ENCODE measurements at regions not wholly inside any gene's neighbourhood (a gene's known extent, or its start where the extent isn't known, plus 50 kb on each side); places are given as distances from the start of the nearest gene placed in this dataset.
"Not testable (repeated sequence)": the region's sequence is repeated elsewhere in the genome, so short reads cannot be mapped to it uniquely, and the experiment has no call there.

DNA sequence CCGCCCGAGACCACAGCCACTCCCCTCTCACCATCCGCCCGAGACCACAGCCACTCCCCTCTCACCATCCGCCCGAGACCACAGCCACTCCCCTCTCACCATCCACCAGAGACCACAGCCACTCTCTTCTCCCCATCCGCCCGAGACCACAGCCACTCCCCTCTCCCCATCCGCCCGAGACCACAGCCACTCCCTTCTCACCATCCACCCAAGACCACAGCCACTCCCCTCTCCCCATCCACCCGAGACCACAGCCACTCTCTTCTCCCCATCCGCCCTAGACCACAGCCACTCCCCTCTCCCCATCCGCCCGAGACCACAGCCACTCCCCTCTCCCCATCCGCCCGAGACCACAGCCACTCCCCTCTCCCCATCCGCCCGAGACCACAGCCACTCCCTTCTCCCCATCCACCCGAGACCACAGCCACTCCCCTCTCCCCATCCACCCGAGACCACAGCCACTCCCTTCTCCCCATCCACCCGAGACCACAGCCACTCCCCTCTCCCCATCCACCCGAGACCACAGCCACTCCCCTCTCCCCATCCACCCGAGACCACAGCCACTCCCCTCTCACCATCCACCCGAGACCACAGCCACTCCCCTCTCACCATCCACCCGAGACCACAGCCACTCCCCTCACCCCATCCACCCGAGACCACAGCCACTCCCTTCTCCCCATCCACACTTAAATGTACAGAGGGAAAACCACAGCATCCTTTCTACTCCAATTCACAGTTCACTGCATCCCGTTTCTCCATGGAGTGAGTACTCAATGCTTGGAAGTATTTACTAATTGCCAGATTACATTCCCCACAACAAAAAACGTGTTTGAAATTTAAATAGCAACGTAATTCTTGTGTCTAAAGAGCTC lies 83.5 kb upstream of the SFSWAP start:
- in situ Hi-C loops (cut with MboI; ENCODE audit: low pct_unique_long_range_greater_than_20kb in 2 of 9, low sequenced_read_pairs in 9 of 9, unreplicated experiment in 9 of 9) = loop anchor here in 4 of 9 experiments (10.0 kb wide), 1 partner anchor 283 kb away; no protein-coding TSS in a partner anchor
- 0 to 25% (median 8%) methylated on average over 1 to 3 of the region's 29 CpGs; no CpG with 5 or more reads in 3 of the 10 experiments for WGBS, 10 experiments
- H3K4me3 ChIP-seq = not testable (repeated sequence)

GRCh38 chr12:131628023-131628740 lies 82.7 kb upstream of the SFSWAP start:
- ATAC-seq (replicated peaks in 6 of 8) = peak in 1 of 8 experiments; percentile 84

More for the DNA sequence above, 83.5 kb upstream of the SFSWAP start:
- H3K27ac ChIP-seq; ATAC-seq (replicated peaks in 6 of 8); H3K4me1 ChIP-seq (replicated peaks in 1 of 2): not testable (repeated sequence)

DNA sequence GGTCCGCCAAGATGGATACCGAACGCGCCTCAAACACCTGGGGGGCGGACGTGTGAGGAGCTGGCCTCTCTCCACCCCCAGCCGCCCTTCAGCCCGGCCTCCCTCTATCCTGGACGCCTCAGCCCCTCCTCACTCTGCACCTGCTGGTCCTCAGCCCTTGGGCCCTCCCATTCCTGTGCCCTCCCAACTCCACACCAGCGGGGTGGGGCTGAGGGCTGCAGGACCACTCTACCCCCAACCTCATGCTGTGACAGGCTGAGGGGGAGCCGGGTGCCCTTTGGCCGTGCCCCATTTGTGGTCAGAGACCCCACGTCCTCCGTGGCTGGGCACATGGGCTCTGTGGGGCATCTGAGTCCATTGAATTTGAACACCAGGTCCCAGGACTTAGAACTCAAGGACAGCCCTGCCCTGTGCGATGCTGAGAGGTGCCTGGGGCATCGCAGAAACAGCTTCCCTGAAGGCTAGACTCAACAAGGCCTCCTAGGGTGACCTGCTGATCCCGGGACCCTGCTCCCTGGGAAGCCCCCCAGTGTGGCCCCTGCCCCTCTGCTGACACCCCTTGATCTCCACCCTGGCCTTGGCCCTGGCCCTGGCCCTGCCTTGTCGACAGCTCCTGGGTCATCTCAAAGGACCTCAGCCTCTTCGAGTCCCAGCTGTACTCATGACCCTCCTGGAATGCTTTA lies 82.0 kb upstream of the SFSWAP start:
- peak in 3 of 8 experiments; percentile 5 to 12 (median 10) for ATAC-seq (replicated peaks in 6 of 8)
- in situ Hi-C loops (cut with MboI; ENCODE audit: low pct_unique_long_range_greater_than_20kb in 2 of 9, low sequenced_read_pairs in 9 of 9, unreplicated experiment in 9 of 9) = loop anchor here in 4 of 9 experiments (10.0 kb wide), 1 partner anchor 284 kb away; no protein-coding TSS in a partner anchor
- WGBS, 10 experiments = 83 to 90% methylated on average over 1 to 2 of the region's 19 CpGs; no CpG with 5 or more reads in 8 of the 10 experiments
- Histone ChIP-seq H3K27ac (no peak overlapping the region), H3K4me1 (replicated peaks in 1 of 2) (peaks cover 0 to 4% of the 10 kb centered on the region in 2 donors), H3K4me3 (no peak overlapping the region)

More at GRCh38 chr12:131628023-131628740, 82.7 kb upstream of the SFSWAP start:
- 0 to 100% (median 50%) methylated on average over 1 to 8 of the region's 20 CpGs; no CpG with 5 or more reads in 1 of the 10 experiments for WGBS, 10 experiments
- in situ Hi-C loops (cut with MboI; ENCODE audit: low pct_unique_long_range_greater_than_20kb in 2 of 9, low sequenced_read_pairs in 9 of 9, unreplicated experiment in 9 of 9) = loop anchor here in 4 of 9 experiments (10.0 kb wide), 1 partner anchor 283 kb away; no protein-coding TSS in a partner anchor
- Histone ChIP-seq H3K27ac (no peak overlapping the region), H3K4me1 (replicated peaks in 1 of 2) (peaks cover 0 to 3% of the 10 kb centered on the region in 2 donors), H3K4me3 (no peak overlapping the region)

DNA sequence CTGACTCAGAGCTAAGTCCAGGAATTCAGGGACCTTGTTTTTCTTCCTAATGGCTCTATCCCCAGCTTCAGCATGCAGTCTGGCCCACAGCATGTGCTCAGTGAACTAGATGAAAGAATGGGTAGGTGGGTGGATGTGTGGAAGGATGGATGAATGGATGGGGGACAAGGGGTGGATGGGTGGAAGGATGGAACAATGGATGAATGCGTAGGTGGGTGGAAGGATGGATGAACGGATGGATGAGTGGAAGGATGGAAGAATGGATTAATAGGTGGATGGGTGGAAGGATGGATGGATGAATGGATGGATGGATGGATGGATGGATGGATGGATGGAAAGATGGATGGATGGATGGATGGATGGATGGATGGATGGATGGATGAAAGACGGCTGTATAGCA lies 79.7 kb upstream of the SFSWAP start:
- WGBS, 10 experiments = 20 to 78% (median 61%) methylated on average over 1 to 2 of the region's 3 CpGs; no CpG with 5 or more reads in 3 of the 10 experiments
- no peak overlapping the region for H3K27ac ChIP-seq
- peaks cover 2 to 10% of the 10 kb centered on the region in 2 donors for H3K4me1 ChIP-seq (replicated peaks in 1 of 2)
- ATAC-seq (replicated peaks in 6 of 8) = no peak
- no peak overlapping the region for H3K4me3 ChIP-seq
- in situ Hi-C loops (cut with MboI; ENCODE audit: low pct_unique_long_range_greater_than_20kb in 2 of 9, low sequenced_read_pairs in 9 of 9, unreplicated experiment in 9 of 9) = no loop called here

GRCh38 chr12:131631889-131632651 lies 78.8 kb upstream of the SFSWAP start:
- peaks cover 2 to 11% of the 10 kb centered on the region in 2 donors for H3K4me1 ChIP-seq (replicated peaks in 1 of 2)
- H3K27ac ChIP-seq; in situ Hi-C loops (cut with MboI; ENCODE audit: low pct_unique_long_range_greater_than_20kb in 2 of 9, low sequenced_read_pairs in 9 of 9, unreplicated experiment in 9 of 9); H3K4me3 ChIP-seq: not testable (repeated sequence)
- WGBS, 10 experiments = 17 to 100% (median 37%) methylated on average over 1 to 2 of the region's 23 CpGs; no CpG with 5 or more reads in 6 of the 10 experiments
- peak in 4 of 8 experiments; percentile 2 to 61 (median 19) for ATAC-seq (replicated peaks in 6 of 8)

DNA sequence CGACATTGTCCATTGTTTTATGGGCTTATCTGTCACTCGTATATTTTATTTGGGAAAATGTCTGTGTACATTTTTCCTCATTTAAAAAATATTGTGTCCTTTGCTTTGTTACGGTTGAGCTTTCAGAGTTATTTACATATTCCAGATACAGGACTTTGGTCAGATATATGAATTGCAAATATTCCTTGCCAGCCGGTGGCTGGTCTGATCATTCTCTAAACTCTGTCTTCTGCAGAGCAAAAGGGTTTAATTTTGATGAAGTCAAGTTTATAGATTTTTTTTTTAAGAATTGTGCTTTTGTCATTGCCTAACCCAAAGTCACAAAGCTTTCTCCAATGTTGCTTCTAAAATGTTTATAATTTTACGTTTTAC lies 78.3 kb upstream of the SFSWAP start:
- H3K4me1 ChIP-seq (replicated peaks in 1 of 2) = peaks cover 2 to 11% of the 10 kb centered on the region in 2 donors
- ATAC-seq (replicated peaks in 6 of 8) = peak in 4 of 8 experiments; percentile 19 to 86 (median 64)
- H3K27ac ChIP-seq; in situ Hi-C loops (cut with MboI; ENCODE audit: low pct_unique_long_range_greater_than_20kb in 2 of 9, low sequenced_read_pairs in 9 of 9, unreplicated experiment in 9 of 9); H3K4me3 ChIP-seq: not testable (repeated sequence)
- 0 to 71% (median 22%) methylated on average over 2 to 4 of the region's 5 CpGs; no CpG with 5 or more reads in 2 of the 10 experiments for WGBS, 10 experiments

GRCh38 chr12:131633610-131634009 lies 77.3 kb upstream of the SFSWAP start:
- WGBS, 10 experiments = 55 to 100% (median 80%) methylated on average over 1 to 4 of the region's 9 CpGs; no CpG with 5 or more reads in 6 of the 10 experiments
- H3K4me3 ChIP-seq; H3K27ac ChIP-seq; ATAC-seq (replicated peaks in 6 of 8); in situ Hi-C loops (cut with MboI; ENCODE audit: low pct_unique_long_range_greater_than_20kb in 2 of 9, low sequenced_read_pairs in 9 of 9, unreplicated experiment in 9 of 9): not testable (repeated sequence)
- peaks cover 2 to 11% of the 10 kb centered on the region in 2 donors for H3K4me1 ChIP-seq (replicated peaks in 1 of 2)

GRCh38 chr12:131634037-131634436 lies 76.9 kb upstream of the SFSWAP start:
- H3K4me3 ChIP-seq = no peak overlapping the region
- no peak overlapping the region for H3K27ac ChIP-seq
- peaks cover 2 to 11% of the 10 kb centered on the region in 2 donors for H3K4me1 ChIP-seq (replicated peaks in 1 of 2)
- in situ Hi-C loops (cut with MboI; ENCODE audit: low pct_unique_long_range_greater_than_20kb in 2 of 9, low sequenced_read_pairs in 9 of 9, unreplicated experiment in 9 of 9) = no loop called here
- WGBS, 10 experiments = 40 to 82% methylated on average over 1 to 4 of the region's 5 CpGs; no CpG with 5 or more reads in 8 of the 10 experiments
- no peak for ATAC-seq (replicated peaks in 6 of 8)

DNA sequence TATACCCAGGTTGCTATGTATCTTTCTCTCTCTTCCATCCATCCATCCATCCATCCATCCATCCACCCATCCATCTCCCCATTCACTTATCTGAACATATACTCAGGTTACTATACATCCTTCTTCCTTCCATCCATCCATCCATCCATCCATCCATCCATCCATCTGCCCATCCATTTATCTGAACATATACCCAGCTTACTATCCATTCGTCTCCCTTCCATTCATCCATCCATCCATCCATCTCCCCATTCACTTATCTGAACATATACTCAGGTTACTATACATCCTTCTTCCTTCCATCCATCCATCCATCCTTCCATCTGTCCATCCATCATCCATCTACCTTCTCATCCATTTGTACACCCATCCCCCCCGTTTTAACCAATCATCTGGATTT lies 75.9 kb upstream of the SFSWAP start:
- peaks cover 2 to 11% of the 10 kb centered on the region in 2 donors for H3K4me1 ChIP-seq (replicated peaks in 1 of 2)
- 4 to 81% (median 56%) methylated on average over 2 of the region's 2 CpGs; no CpG with 5 or more reads in 1 of the 10 experiments for WGBS, 10 experiments
- in situ Hi-C loops (cut with MboI; ENCODE audit: low pct_unique_long_range_greater_than_20kb in 2 of 9, low sequenced_read_pairs in 9 of 9, unreplicated experiment in 9 of 9); ATAC-seq (replicated peaks in 6 of 8); H3K27ac ChIP-seq; H3K4me3 ChIP-seq: not testable (repeated sequence)

DNA sequence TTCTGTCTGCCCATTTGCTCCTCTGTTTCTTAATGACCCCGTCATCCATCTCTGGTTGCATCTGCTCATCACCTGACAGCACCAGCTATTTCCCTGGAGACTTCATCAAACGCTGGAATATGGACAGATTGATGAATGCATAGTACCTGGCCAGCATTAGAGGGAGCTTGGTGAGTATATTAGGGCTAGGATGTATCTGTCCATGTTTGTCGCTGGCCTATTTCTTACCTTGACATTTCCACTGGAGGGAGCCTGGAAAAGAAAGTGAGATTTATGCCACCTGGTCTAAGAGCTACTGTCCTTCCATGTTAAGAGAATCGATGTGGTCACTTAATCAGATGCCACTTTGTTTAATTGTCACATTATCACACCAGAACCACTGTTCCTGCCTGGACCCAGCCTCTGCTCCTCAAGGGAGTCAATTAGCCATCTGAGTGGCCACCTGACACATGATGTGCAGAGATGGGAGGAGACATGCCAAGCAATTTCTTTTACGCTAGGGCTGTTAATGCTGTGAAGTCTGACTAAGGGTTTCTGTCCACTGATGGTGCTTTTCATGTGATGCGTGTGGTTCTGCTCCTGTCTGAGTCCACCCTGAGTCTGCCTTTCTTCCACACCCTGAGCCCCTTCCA lies 75.3 kb upstream of the SFSWAP start:
- H3K4me3 ChIP-seq = no peak overlapping the region
- peak in 5 of 8 experiments; percentile 46 to 78 (median 71) for ATAC-seq (replicated peaks in 6 of 8)
- H3K27ac ChIP-seq = peak overlapping the region in 1 of 2 donors; percentile 40
- peaks cover 2 to 11% of the 10 kb centered on the region in 2 donors for H3K4me1 ChIP-seq (replicated peaks in 1 of 2)
- WGBS, 10 experiments = 18 to 71% (median 46%) methylated on average over 1 to 5 of the region's 6 CpGs; no CpG with 5 or more reads in 1 of the 10 experiments
- in situ Hi-C loops (cut with MboI; ENCODE audit: low pct_unique_long_range_greater_than_20kb in 2 of 9, low sequenced_read_pairs in 9 of 9, unreplicated experiment in 9 of 9) = no loop called here

- WGBS, 10 experiments = 0 to 100% (median 70%) methylated on average over 1 to 3 of the region's 8 CpGs; no CpG with 5 or more reads in 6 of the 10 experiments
- Histone ChIP-seq H3K4me3 (no peak overlapping the region), H3K27ac (peak overlapping the region in 1 of 2 donors; percentile 40), H3K4me1 (replicated peaks in 1 of 2) (peaks cover 2 to 11% of the 10 kb centered on the region in 2 donors)
- in situ Hi-C loops (cut with MboI; ENCODE audit: low pct_unique_long_range_greater_than_20kb in 2 of 9, low sequenced_read_pairs in 9 of 9, unreplicated experiment in 9 of 9) = no loop called here
- no peak for ATAC-seq (replicated peaks in 6 of 8)
Observed at GRCh38 chr12:131636266-131636665, 74.6 kb upstream of the SFSWAP start.
